ENCODE measurements at regions not wholly inside any gene's neighbourhood (a gene's known extent, or its start where the extent isn't known, plus 50 kb on each side); places are given as distances from the start of the nearest gene placed in this dataset.

DNA sequence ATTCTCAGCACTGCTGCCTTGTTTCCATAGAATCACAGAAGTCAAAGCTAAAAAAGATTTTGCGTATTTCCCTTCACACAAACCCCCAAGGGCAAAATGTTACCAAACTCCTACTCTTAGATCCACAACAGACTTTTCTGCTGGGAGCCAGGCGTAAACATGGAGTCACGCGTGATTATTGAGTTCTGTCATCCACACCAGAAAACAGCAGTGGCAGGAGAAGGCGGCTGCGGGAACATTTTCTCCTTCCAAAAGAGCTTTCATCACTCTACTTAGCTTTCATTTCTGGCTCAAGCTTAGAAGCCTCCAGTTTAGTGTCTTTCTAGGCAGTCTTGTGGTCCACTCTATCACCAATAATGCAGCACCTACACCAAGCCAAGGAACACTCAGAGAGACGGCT, 712.9 kb upstream of the NRP1 start:
- Histone ChIP-seq H2BK120ac (ENCODE audit: low read depth, low read length, poor library complexity, severe bottlenecking) (no peak overlapping the region), H3K4ac (ENCODE audit: low read depth, low read length) (no peak overlapping the region), H3T11ph (ENCODE audit: low read length) (no peak overlapping the region), H4K20me1 (ENCODE audit: control insufficient read depth, insufficient read depth, insufficient read length) (no peaks in the 10 kb centered on the region), H2AK5ac (ENCODE audit: insufficient read length, low read length) (no peak overlapping the region), H3K27ac (ENCODE audit: insufficient read length, low read depth, low read length) (no peak overlapping the region), H3K27me3 (ENCODE audit: insufficient read depth, low read length) (no peaks in the 10 kb centered on the region), H4K8ac (replicated peaks; ENCODE audit: insufficient read length, low read depth, low read length) (no peak overlapping the region), H3K9ac (ENCODE audit: extremely low read depth, insufficient read length, low read length) (no peak overlapping the region), H4K5ac (ENCODE audit: insufficient read length, low read depth, low read length) (no peak overlapping the region), H4K91ac (ENCODE audit: insufficient read length, low read depth, low read length) (no peak overlapping the region), H3K14ac (ENCODE audit: insufficient read depth, low read length) (no peak overlapping the region), H3K18ac (ENCODE audit: insufficient read length, low read depth, low read length) (no peak overlapping the region), H2BK15ac (ENCODE audit: low read depth, low read length) (no peak overlapping the region), H3K9me3 (ENCODE audit: control insufficient read depth, low read depth, low read length) (no peaks in the 10 kb centered on the region), H3K23ac (ENCODE audit: insufficient read length, low read depth, low read length) (no peak overlapping the region), H3K56ac (ENCODE audit: insufficient read length, low read depth, low read length) (no peak overlapping the region), H3K23me2 (ENCODE audit: insufficient read length, low read depth, low read length, poor library complexity, severe bottlenecking) (no peaks in the 10 kb centered on the region), H2BK20ac (ENCODE audit: low read depth, low read length, poor library complexity, severe bottlenecking) (no peak overlapping the region), H3K79me1 (ENCODE audit: insufficient read depth, low read depth, low read length, poor library complexity, severe bottlenecking) (no peaks in the 10 kb centered on the region), H2BK5ac (ENCODE audit: insufficient read length, low read length) (no peak overlapping the region), H2BK12ac (ENCODE audit: insufficient read length, low read depth, low read length) (no peak overlapping the region), H3K4me1 (ENCODE audit: insufficient read depth, low read length) (no peaks in the 10 kb centered on the region), H3K4me2 (ENCODE audit: insufficient read depth, insufficient read length, low read length) (no peak overlapping the region), H3K79me2 (ENCODE audit: insufficient read depth, low read length) (no peaks in the 10 kb centered on the region), H2AFZ (ENCODE audit: low read length) (no peak overlapping the region)
- no peak for DNase-seq
- H3K9me3 Mint-ChIP-seq = peaks cover 0 to 8% of the 10 kb centered on the region in 2 experiments; a peak in 3 of 5 replicates
- H3K27me3 Mint-ChIP-seq (ENCODE audit: low read depth) = no peaks in the 10 kb centered on the region; the same call in none of the 2 replicates
- WGBS (ENCODE audit: extremely low coverage, insufficient read length, low lambda C conversion rate) = no CpG with 5 or more reads among the region's 7 CpGs
- TF ChIP-seq, protein P1, sequence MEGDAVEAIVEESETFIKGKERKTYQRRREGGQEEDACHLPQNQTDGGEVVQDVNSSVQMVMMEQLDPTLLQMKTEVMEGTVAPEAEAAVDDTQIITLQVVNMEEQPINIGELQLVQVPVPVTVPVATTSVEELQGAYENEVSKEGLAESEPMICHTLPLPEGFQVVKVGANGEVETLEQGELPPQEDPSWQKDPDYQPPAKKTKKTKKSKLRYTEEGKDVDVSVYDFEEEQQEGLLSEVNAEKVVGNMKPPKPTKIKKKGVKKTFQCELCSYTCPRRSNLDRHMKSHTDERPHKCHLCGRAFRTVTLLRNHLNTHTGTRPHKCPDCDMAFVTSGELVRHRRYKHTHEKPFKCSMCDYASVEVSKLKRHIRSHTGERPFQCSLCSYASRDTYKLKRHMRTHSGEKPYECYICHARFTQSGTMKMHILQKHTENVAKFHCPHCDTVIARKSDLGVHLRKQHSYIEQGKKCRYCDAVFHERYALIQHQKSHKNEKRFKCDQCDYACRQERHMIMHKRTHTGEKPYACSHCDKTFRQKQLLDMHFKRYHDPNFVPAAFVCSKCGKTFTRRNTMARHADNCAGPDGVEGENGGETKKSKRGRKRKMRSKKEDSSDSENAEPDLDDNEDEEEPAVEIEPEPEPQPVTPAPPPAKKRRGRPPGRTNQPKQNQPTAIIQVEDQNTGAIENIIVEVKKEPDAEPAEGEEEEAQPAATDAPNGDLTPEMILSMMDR (conservative IDR thresholded peaks at IDR 0.05) = no peak
- no peaks in the 10 kb centered on the region for H3K4me1 Mint-ChIP-seq
- H3K27ac Mint-ChIP-seq = no peak overlapping the region; a peak in 1 of 7 replicates
- no peak overlapping the region for H3K4me3 Mint-ChIP-seq
- no peaks in the 10 kb centered on the region; a peak in 2 of 7 replicates for H3K36me3 Mint-ChIP-seq (ENCODE audit: insufficient read depth in 1 of 3, low read depth in 3 of 3)

Measured in H9 (cell line).